Loucy (cell line): ENCODE measurements at regions not wholly inside any gene's neighbourhood (a gene's known extent, or its start where the extent isn't known, plus 50 kb on each side); places are given as distances from the start of the nearest gene placed in this dataset.

Source experiments
- H2AFZ ChIP-seq: fragments of 200-600 bp; sonication (generic); 2 replicates; pipeline ENCODE4 v1.6.0; 2016; ENCODE audit warnings: antibody characterized with exemption, mild to moderate bottlenecking, low read length, moderate library complexity
- H3F3A ChIP-seq: fragments of 200-600 bp; 2 replicates; pipeline ENCODE4 v1.6.0; 2016; ENCODE audit warnings: antibody characterized with exemption, low read depth, mild to moderate bottlenecking
- H3K27me3 ChIP-seq: fragments of 200-600 bp; sonication (generic); 2 replicates; pipeline ENCODE4 v1.6.1; 2014; ENCODE audit warnings: low read length, mild to moderate bottlenecking; ENCODE audit not compliant: insufficient read depth, poor library complexity, severe bottlenecking
- H3K36me3 ChIP-seq: fragments of 200-600 bp; sonication (generic); 2 replicates; pipeline ENCODE4 v1.6.1; 2016; ENCODE audit warnings: low read length; ENCODE audit not compliant: insufficient read depth
- H3K4me1 ChIP-seq: fragments of 200-600 bp; sonication (generic); 2 replicates; pipeline ENCODE4 v1.5.1; 2014; ENCODE audit warnings: low read length, mild to moderate bottlenecking; ENCODE audit not compliant: insufficient read depth, poor library complexity, severe bottlenecking
- H3K4me2 ChIP-seq: fragments of 200-600 bp; sonication (generic); 2 replicates; pipeline ENCODE4 v1.6.0; 2014; ENCODE audit warnings: antibody characterized with exemption, low read length, low read depth, mild to moderate bottlenecking; ENCODE audit not compliant: poor library complexity, severe bottlenecking
- H3K4me3 ChIP-seq: fragments of 200-600 bp; sonication (generic); 2 replicates; pipeline ENCODE4 v1.5.1; 2014; ENCODE audit warnings: low read length, mild to moderate bottlenecking, mixed read lengths; ENCODE audit not compliant: poor library complexity, severe bottlenecking
- H3K79me2 ChIP-seq: fragments of 200-600 bp; sonication (generic); 2 replicates; pipeline ENCODE4 v1.6.1; 2014; ENCODE audit warnings: low read length; ENCODE audit not compliant: insufficient read depth
- H3K9ac ChIP-seq: fragments of 200-600 bp; sonication (generic); 2 replicates; pipeline ENCODE4 v1.6.0; 2014; ENCODE audit warnings: mild to moderate bottlenecking, low read depth, low read length, moderate library complexity; ENCODE audit not compliant: poor library complexity, severe bottlenecking
- H3K9me2 ChIP-seq: fragments of 200-600 bp; sonication (generic); replicated peaks from 2 replicates; pipeline ENCODE4 v1.6.1; 2016; ENCODE audit warnings: low read depth, low read length, mixed read lengths
- H3K9me3 ChIP-seq: fragments of 200-600 bp; sonication (generic); 2 replicates; pipeline ENCODE4 v1.6.1; 2014; ENCODE audit warnings: mild to moderate bottlenecking, antibody characterized with exemption, low read length, low read depth; ENCODE audit not compliant: insufficient read depth
- H4K20me1 ChIP-seq: fragments of 200-600 bp; sonication (generic); 2 replicates; pipeline ENCODE4 v1.6.0; 2014; ENCODE audit warnings: antibody characterized with exemption, low read length, mild to moderate bottlenecking; ENCODE audit not compliant: insufficient read depth, poor library complexity, severe bottlenecking
- EZH2phosphoT487 ChIP-seq: fragments of 200-600 bp; IDR thresholded peaks from 2 replicates; pipeline ENCODE4 v1.6.1; 2018; ENCODE audit warnings: antibody characterized with exemption, mild to moderate bottlenecking, moderate library complexity, borderline replicate concordance
- TF ChIP-seq, protein P1 (sequence below): fragments of 200-600 bp; sonication (generic); conservative IDR thresholded peaks from 2 replicates; pipeline ENCODE4 v1.5.1; 2014; ENCODE audit warnings: mild to moderate bottlenecking, antibody characterized with exemption, low read length

DNA sequence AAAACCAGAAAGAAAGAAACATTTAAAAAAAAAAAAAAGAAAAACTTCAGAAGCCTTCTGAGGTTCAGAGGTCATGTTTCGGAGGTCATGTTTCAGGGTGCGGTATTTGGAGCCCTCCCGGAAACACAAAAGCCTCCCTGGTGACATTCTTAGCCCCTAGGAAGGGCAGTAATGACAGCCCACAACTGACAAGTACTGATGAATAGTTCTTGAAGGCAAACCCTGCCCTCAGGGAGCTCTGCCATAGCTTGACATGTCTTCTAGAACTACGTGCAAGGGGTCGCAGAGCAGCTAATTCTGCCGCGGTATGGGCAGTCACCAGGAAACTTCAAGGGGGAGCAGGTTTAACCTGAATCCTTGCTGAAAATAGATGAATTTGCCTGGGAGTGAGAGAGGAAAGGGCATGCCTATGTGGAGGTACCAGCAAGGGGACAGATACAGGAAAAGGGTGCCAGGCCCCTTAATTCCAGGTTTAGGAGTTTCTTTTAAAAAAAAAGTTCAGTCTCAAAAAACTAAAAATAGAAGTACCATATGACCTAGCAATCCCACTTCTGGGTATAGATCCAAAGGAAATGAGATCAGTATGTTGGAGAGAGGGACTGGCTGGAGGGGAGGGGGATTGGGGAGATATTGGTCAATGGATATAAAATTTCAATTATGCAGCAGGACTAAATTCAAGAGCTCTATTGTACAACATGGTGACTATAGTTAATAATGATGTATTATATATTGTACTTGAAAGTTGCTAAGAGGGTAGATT is 98.4 kb downstream of the C9orf152 start:
- Histone ChIP-seq H3K4me3 (no peak overlapping the region), H3K4me1 (peaks cover 13% of the 10 kb centered on the region), H3K9ac (no peak overlapping the region), H3K27me3 (no peaks in the 10 kb centered on the region), H3K9me2 (no peaks in the 10 kb centered on the region), H3K79me2 (peaks cover 96% of the 10 kb centered on the region), H3K9me3 (no peaks in the 10 kb centered on the region), H4K20me1 (peaks cover 59% of the 10 kb centered on the region), H2AFZ (no peak overlapping the region), H3K36me3 (peaks cover 22% of the 10 kb centered on the region; the same call in 1 of the 2 replicates), H3K4me2 (no peak overlapping the region), H3F3A (no peaks in the 10 kb centered on the region)
- TF ChIP-seq, protein P1, sequence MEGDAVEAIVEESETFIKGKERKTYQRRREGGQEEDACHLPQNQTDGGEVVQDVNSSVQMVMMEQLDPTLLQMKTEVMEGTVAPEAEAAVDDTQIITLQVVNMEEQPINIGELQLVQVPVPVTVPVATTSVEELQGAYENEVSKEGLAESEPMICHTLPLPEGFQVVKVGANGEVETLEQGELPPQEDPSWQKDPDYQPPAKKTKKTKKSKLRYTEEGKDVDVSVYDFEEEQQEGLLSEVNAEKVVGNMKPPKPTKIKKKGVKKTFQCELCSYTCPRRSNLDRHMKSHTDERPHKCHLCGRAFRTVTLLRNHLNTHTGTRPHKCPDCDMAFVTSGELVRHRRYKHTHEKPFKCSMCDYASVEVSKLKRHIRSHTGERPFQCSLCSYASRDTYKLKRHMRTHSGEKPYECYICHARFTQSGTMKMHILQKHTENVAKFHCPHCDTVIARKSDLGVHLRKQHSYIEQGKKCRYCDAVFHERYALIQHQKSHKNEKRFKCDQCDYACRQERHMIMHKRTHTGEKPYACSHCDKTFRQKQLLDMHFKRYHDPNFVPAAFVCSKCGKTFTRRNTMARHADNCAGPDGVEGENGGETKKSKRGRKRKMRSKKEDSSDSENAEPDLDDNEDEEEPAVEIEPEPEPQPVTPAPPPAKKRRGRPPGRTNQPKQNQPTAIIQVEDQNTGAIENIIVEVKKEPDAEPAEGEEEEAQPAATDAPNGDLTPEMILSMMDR = no peak
- TF ChIP-seq EZH2phosphoT487 = no peak

DNA sequence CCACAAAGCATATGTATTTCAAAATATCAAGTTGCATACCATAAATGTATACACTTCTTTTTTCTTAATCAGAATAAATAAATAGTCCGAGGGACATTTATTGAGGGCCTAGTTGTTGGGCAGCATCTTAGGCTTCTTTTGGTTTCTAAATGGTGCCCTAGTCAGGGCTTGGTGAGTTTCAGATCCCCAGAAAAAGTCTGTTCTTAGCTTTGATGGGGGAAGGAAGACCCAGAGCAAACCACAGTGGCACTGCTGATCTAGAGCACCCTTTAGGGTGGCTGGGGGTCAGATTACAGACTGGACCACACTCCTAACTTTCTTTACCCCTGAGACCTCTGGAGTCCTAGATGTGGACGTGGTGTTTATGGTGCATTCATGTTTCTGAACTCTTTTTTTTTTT is 97.8 kb downstream of the C9orf152 start:
- Histone ChIP-seq H3K4me1 (peaks cover 13% of the 10 kb centered on the region), H3K27me3 (no peaks in the 10 kb centered on the region), H3K79me2 (peaks cover 96% of the 10 kb centered on the region), H2AFZ (no peak overlapping the region), H3K9me2 (no peaks in the 10 kb centered on the region), H3K36me3 (peaks cover 16% of the 10 kb centered on the region; the same call in 1 of the 2 replicates), H3K9me3 (no peaks in the 10 kb centered on the region), H3F3A (no peaks in the 10 kb centered on the region), H3K4me2 (no peak overlapping the region), H3K9ac (no peak overlapping the region), H3K4me3 (no peak overlapping the region), H4K20me1 (peaks cover 54% of the 10 kb centered on the region)
- TF ChIP-seq EZH2phosphoT487 = no peak
- TF ChIP-seq, protein P1 = no peak

DNA sequence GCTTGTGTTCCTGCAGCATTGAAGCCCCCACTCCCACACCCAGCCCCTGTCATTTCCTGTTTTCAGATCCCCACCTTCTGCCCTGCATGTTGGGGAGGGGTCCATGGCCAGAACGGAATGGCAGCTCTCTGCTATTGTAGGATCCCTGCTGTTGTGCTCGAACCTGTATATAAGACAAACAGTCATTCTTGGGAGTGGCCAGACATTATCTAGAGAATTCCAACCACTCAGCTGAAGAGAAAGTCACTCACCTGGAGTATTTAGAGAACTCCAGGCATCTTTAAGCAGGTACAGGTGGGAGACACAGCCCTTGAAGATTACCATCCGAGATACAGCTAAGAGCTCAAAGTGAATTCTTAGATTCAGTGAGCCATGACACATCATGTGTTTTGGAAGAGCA is 96.1 kb downstream of the C9orf152 start:
- H3K79me2 ChIP-seq = peaks cover 96% of the 10 kb centered on the region

More for the DNA sequence above, 96.1 kb downstream of the C9orf152 start:
- Histone ChIP-seq H3K4me3 (no peak overlapping the region), H3K27me3 (no peaks in the 10 kb centered on the region), H3K4me2 (no peak overlapping the region), H3K36me3 (peaks cover 12% of the 10 kb centered on the region; the same call in 1 of the 2 replicates), H3K9me2 (no peaks in the 10 kb centered on the region), H3F3A (no peaks in the 10 kb centered on the region), H3K9me3 (no peaks in the 10 kb centered on the region), H2AFZ (no peak overlapping the region), H4K20me1 (peaks cover 44% of the 10 kb centered on the region), H3K9ac (no peak overlapping the region), H3K4me1 (peaks cover 13% of the 10 kb centered on the region)
- TF ChIP-seq, protein P1 = no peak
- no peak for TF ChIP-seq EZH2phosphoT487
